ENCODE measurements at regions not wholly inside any gene's neighbourhood (a gene's known extent, or its start where the extent isn't known, plus 50 kb on each side); places are given as distances from the start of the nearest gene placed in this dataset.

- no peak overlapping the region for H3K4me3 ChIP-seq (ENCODE audit: low read depth in 1 of 2, low read length in 2 of 2)
- no peaks in the 10 kb centered on the region for H3K36me3 ChIP-seq (ENCODE audit: control insufficient read depth in 1 of 2, insufficient read depth in 2 of 2, low read length in 2 of 2)
- no peaks in the 10 kb centered on the region for H3K9me3 ChIP-seq (ENCODE audit: control insufficient read depth in 1 of 2, low read length in 2 of 2)
- peaks cover 0 to 3% of the 10 kb centered on the region in 2 donors for H3K4me1 ChIP-seq (ENCODE audit: control insufficient read depth in 1 of 2, insufficient read depth in 2 of 2, low read length in 2 of 2)
- H3K27ac ChIP-seq (ENCODE audit: low read length): no peak overlapping the region
- H3K27me3 ChIP-seq (ENCODE audit: low read depth, low read length): no peaks in the 10 kb centered on the region
Measured at GRCh38 chr5:158434749-158435148, 575.8 kb upstream of the CLINT1 start.

- Histone ChIP-seq H3K36me3 (ENCODE audit: control insufficient read depth in 1 of 2, insufficient read depth in 2 of 2, low read length in 2 of 2) (no peaks in the 10 kb centered on the region), H3K4me1 (ENCODE audit: control insufficient read depth in 1 of 2, insufficient read depth in 2 of 2, low read length in 2 of 2) (peaks cover 0 to 3% of the 10 kb centered on the region in 2 donors), H3K4me3 (ENCODE audit: low read depth in 1 of 2, low read length in 2 of 2) (no peak overlapping the region), H3K9me3 (ENCODE audit: control insufficient read depth in 1 of 2, low read length in 2 of 2) (no peaks in the 10 kb centered on the region), H3K27ac (ENCODE audit: low read length) (no peak overlapping the region), H3K27me3 (ENCODE audit: low read depth, low read length) (no peaks in the 10 kb centered on the region)
Measured at GRCh38 chr5:158433634-158434033, 574.7 kb upstream of the CLINT1 start.

DNA sequence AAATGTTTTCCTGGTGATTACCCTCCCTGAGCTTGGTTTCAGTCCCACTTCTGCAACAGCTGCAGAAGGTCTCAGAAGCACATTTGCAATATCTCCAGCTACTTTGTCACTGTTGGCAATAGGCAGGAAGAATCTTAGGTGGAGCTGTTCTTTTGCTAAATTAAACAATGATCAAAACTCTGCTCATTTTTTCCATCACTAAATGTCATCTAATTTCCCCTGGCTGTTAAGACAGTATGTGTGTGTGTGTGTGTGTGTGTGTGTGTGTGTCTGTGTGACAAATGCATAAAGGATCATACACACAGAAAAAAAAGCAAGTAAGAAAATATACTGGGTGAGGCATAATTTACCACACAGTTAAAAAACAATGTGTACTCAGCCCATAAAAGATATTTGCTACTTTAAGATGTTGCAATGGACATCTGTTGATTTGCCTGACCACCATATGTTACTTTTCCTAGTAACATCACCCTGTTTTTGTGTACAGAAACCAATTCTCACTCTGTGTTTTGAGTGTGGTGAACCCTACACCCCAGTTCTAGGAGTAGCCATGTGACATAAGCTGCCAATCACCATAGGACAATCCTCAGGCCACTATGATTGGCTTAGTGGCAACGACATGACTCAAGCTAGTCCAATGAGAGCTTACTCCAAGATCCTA is 572.6 kb upstream of the CLINT1 start:
- Histone ChIP-seq H3K9me3 (ENCODE audit: control insufficient read depth in 1 of 2, low read length in 2 of 2) (no peaks in the 10 kb centered on the region), H3K27ac (ENCODE audit: low read length) (peak overlapping the region; percentile 24), H3K36me3 (ENCODE audit: control insufficient read depth in 1 of 2, insufficient read depth in 2 of 2, low read length in 2 of 2) (no peaks in the 10 kb centered on the region), H3K4me3 (ENCODE audit: low read depth in 1 of 2, low read length in 2 of 2) (no peak overlapping the region), H3K4me1 (ENCODE audit: control insufficient read depth in 1 of 2, insufficient read depth in 2 of 2, low read length in 2 of 2) (peaks cover 0 to 3% of the 10 kb centered on the region in 2 donors), H3K27me3 (ENCODE audit: low read depth, low read length) (no peaks in the 10 kb centered on the region)

DNA sequence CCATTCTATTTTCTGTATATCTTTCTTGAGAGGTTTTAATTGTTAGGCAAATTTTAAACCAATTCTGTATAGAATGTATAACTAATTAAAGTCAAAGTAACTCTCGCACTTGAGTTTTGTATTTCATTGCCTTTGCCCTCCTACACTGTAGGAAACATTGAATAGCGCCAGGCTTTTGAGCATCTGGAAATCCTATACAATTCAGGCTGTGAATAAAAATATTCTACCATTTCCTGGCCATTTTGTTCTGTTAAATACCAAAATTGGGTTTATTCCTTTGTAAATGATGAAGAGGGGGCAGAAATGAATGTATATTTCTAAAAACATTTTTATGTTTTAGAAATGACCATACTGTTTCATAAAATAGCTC is 571.8 kb upstream of the CLINT1 start:
- peaks cover 0 to 3% of the 10 kb centered on the region in 2 donors for H3K4me1 ChIP-seq (ENCODE audit: control insufficient read depth in 1 of 2, insufficient read depth in 2 of 2, low read length in 2 of 2)
- no peaks in the 10 kb centered on the region for H3K27me3 ChIP-seq (ENCODE audit: low read depth, low read length)
- no peaks in the 10 kb centered on the region for H3K9me3 ChIP-seq (ENCODE audit: control insufficient read depth in 1 of 2, low read length in 2 of 2)
- no peak overlapping the region for H3K27ac ChIP-seq (ENCODE audit: low read length)
- H3K36me3 ChIP-seq (ENCODE audit: control insufficient read depth in 1 of 2, insufficient read depth in 2 of 2, low read length in 2 of 2): no peaks in the 10 kb centered on the region
- H3K4me3 ChIP-seq (ENCODE audit: low read depth in 1 of 2, low read length in 2 of 2): no peak overlapping the region

GRCh38 chr5:158430166-158430797 is 571.3 kb upstream of the CLINT1 start:
- Histone ChIP-seq H3K4me1 (ENCODE audit: control insufficient read depth in 1 of 2, insufficient read depth in 2 of 2, low read length in 2 of 2) (peaks cover 0 to 3% of the 10 kb centered on the region in 2 donors), H3K4me3 (ENCODE audit: low read depth in 1 of 2, low read length in 2 of 2) (no peak overlapping the region), H3K27ac (ENCODE audit: low read length) (peak overlapping the region; percentile 42), H3K36me3 (ENCODE audit: control insufficient read depth in 1 of 2, insufficient read depth in 2 of 2, low read length in 2 of 2) (no peaks in the 10 kb centered on the region), H3K9me3 (ENCODE audit: control insufficient read depth in 1 of 2, low read length in 2 of 2) (no peaks in the 10 kb centered on the region), H3K27me3 (ENCODE audit: low read depth, low read length) (no peaks in the 10 kb centered on the region)

DNA sequence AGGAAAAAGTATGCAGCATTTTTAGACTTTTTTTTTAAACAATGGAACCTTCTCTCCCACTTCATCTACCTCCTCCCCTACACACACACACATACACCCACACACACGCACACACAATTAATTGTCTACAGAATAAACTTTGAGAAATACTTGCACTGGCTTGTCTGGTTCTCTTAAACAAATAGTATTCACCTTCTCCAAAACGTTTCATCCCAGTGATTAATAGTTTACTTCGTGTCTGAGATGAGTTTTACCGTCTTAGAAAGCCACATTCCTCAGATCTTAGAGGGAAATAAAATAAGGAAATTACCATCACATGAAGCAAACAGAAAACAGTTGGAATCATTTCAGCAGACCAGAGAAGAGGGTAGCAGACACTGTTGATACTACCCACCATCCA is 570.6 kb upstream of the CLINT1 start:
- Histone ChIP-seq H3K27ac (ENCODE audit: low read length) (peak overlapping the region; percentile 42), H3K4me1 (ENCODE audit: control insufficient read depth in 1 of 2, insufficient read depth in 2 of 2, low read length in 2 of 2) (peaks cover 0 to 3% of the 10 kb centered on the region in 2 donors), H3K36me3 (ENCODE audit: control insufficient read depth in 1 of 2, insufficient read depth in 2 of 2, low read length in 2 of 2) (no peaks in the 10 kb centered on the region), H3K4me3 (ENCODE audit: low read depth in 1 of 2, low read length in 2 of 2) (no peak overlapping the region), H3K27me3 (ENCODE audit: low read depth, low read length) (no peaks in the 10 kb centered on the region), H3K9me3 (ENCODE audit: control insufficient read depth in 1 of 2, low read length in 2 of 2) (no peaks in the 10 kb centered on the region)

DNA sequence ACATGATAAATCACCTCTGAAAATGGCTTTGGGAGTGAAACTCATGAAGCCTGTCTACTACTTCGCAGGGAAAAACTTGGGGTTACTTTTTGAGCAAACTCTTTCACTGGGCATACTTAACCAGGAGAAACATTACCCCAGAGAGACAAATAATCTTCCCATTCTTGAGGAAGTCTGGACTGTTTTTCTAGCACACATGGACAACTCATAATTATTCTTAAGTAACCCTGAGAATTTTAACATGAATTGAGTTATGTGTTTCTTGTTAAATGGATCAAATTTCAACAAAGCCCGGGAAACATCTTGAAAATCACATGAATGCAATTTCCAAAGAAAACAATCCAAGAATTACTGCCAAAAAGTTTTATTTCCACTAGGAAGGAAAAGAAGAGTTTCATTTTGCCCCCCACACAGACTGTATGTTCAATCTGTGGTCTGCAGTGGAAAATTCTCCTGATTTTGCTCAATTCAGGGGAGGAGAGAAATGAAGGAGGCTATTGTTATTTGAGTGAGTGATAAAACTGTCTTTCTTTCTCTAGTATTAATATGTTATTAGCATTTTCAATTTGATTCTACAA is 564.8 kb upstream of the CLINT1 start:
- Histone ChIP-seq H3K36me3 (ENCODE audit: control insufficient read depth in 1 of 2, insufficient read depth in 2 of 2, low read length in 2 of 2) (no peaks in the 10 kb centered on the region), H3K9me3 (ENCODE audit: control insufficient read depth in 1 of 2, low read length in 2 of 2) (no peaks in the 10 kb centered on the region), H3K4me3 (ENCODE audit: low read depth in 1 of 2, low read length in 2 of 2) (no peak overlapping the region), H3K27ac (ENCODE audit: low read length) (no peak overlapping the region), H3K4me1 (ENCODE audit: control insufficient read depth in 1 of 2, insufficient read depth in 2 of 2, low read length in 2 of 2) (peaks cover 0 to 7% of the 10 kb centered on the region in 2 donors), H3K27me3 (ENCODE audit: low read depth, low read length) (no peaks in the 10 kb centered on the region)

GRCh38 chr5:158422653-158423515 is 563.9 kb upstream of the CLINT1 start:
- H3K4me3 ChIP-seq (ENCODE audit: low read depth in 1 of 2, low read length in 2 of 2): no peak overlapping the region
- H3K27ac ChIP-seq (ENCODE audit: low read length): no peak overlapping the region
- H3K4me1 ChIP-seq (ENCODE audit: control insufficient read depth in 1 of 2, insufficient read depth in 2 of 2, low read length in 2 of 2): peaks cover 0 to 7% of the 10 kb centered on the region in 2 donors
- H3K9me3 ChIP-seq (ENCODE audit: control insufficient read depth in 1 of 2, low read length in 2 of 2): no peaks in the 10 kb centered on the region
- H3K27me3 ChIP-seq (ENCODE audit: low read depth, low read length): no peaks in the 10 kb centered on the region
- H3K36me3 ChIP-seq (ENCODE audit: control insufficient read depth in 1 of 2, insufficient read depth in 2 of 2, low read length in 2 of 2): no peaks in the 10 kb centered on the region

DNA sequence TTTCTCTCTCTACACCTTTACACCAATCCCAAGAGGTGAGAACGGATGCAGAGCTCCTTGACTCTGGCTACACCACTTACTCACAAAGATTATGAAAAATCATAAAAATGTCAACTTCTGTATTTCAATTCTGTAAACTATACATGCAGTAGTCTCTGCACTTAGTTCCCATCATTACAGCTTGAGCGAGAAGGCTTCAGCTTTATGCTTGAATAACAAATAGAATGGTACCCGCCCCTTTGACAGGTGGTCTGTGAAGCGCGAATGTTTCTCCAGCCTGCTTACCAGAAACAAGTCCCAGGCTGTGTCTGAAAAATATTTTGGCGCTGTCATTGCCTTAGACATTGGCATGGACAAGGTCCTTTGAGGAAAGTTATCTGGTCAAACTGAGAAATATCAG is 562.4 kb upstream of the CLINT1 start:
- no peaks in the 10 kb centered on the region for H3K9me3 ChIP-seq (ENCODE audit: control insufficient read depth in 1 of 2, low read length in 2 of 2)
- H3K27me3 ChIP-seq (ENCODE audit: low read depth, low read length): no peaks in the 10 kb centered on the region
- H3K36me3 ChIP-seq (ENCODE audit: control insufficient read depth in 1 of 2, insufficient read depth in 2 of 2, low read length in 2 of 2): no peaks in the 10 kb centered on the region
- H3K4me3 ChIP-seq (ENCODE audit: low read depth in 1 of 2, low read length in 2 of 2): no peak overlapping the region
- H3K4me1 ChIP-seq (ENCODE audit: control insufficient read depth in 1 of 2, insufficient read depth in 2 of 2, low read length in 2 of 2): peaks cover 0 to 7% of the 10 kb centered on the region in 2 donors
- no peak overlapping the region for H3K27ac ChIP-seq (ENCODE audit: low read length)

- H3K27me3 ChIP-seq (ENCODE audit: low read depth, low read length): no peaks in the 10 kb centered on the region
- H3K4me3 ChIP-seq (ENCODE audit: low read depth in 1 of 2, low read length in 2 of 2): no peak overlapping the region
- peaks cover 0 to 7% of the 10 kb centered on the region in 2 donors for H3K4me1 ChIP-seq (ENCODE audit: control insufficient read depth in 1 of 2, insufficient read depth in 2 of 2, low read length in 2 of 2)
- H3K9me3 ChIP-seq (ENCODE audit: control insufficient read depth in 1 of 2, low read length in 2 of 2): no peaks in the 10 kb centered on the region
- no peak overlapping the region for H3K27ac ChIP-seq (ENCODE audit: low read length)
- no peaks in the 10 kb centered on the region for H3K36me3 ChIP-seq (ENCODE audit: control insufficient read depth in 1 of 2, insufficient read depth in 2 of 2, low read length in 2 of 2)
Measured at GRCh38 chr5:158419186-158419585, 560.2 kb upstream of the CLINT1 start.

DNA sequence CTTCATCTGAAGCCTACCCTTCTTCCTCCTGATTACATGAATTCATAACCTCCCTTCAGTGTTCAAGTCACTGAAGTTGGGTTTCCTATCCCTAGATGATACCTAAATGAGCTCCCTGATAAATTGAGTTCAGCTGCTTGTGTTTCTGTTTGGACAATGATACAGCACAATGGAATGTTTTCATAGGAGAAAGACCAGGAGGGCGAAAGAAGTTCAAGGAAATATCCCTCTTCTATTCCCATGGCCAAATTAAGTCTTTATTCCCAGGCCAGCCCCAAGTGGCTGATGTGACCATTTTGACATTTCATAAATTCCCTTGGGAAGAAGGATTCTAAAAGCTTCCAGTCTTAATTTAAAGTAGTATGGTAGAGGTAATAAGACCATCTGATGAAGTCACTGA is 555.8 kb upstream of the CLINT1 start:
- H3K27ac ChIP-seq (ENCODE audit: low read length): no peak overlapping the region
- H3K4me3 ChIP-seq (ENCODE audit: low read depth in 1 of 2, low read length in 2 of 2): no peak overlapping the region
- H3K27me3 ChIP-seq (ENCODE audit: low read depth, low read length): no peaks in the 10 kb centered on the region
- H3K36me3 ChIP-seq (ENCODE audit: control insufficient read depth in 1 of 2, insufficient read depth in 2 of 2, low read length in 2 of 2): peaks cover 0 to 3% of the 10 kb centered on the region in 2 donors
- H3K4me1 ChIP-seq (ENCODE audit: control insufficient read depth in 1 of 2, insufficient read depth in 2 of 2, low read length in 2 of 2): no peaks in the 10 kb centered on the region
- no peaks in the 10 kb centered on the region for H3K9me3 ChIP-seq (ENCODE audit: control insufficient read depth in 1 of 2, low read length in 2 of 2)
